Skeletal muscle satellite cell (primary cell): ENCODE measurements at regions not wholly inside any gene's neighbourhood (a gene's known extent, or its start where the extent isn't known, plus 50 kb on each side); places are given as distances from the start of the nearest gene placed in this dataset.

Source experiments
- H3K27me3 ChIP-seq: 2 replicates; pipeline ENCODE4 v1.7.0; 2013; ENCODE audit warnings: low read length; ENCODE audit not compliant: control insufficient read depth, insufficient read depth
- H3K36me3 ChIP-seq: 2 replicates; pipeline ENCODE4 v1.7.0; 2013; ENCODE audit warnings: mild to moderate bottlenecking, control low read depth, low read length; ENCODE audit not compliant: insufficient read depth
- H3K4me1 ChIP-seq: 2 replicates; pipeline ENCODE4 v1.7.0; 2013; ENCODE audit warnings: low read length; ENCODE audit not compliant: control insufficient read depth, insufficient read depth
- H3K4me2 ChIP-seq: 2 replicates; pipeline ENCODE4 v1.7.0; 2013; ENCODE audit warnings: mild to moderate bottlenecking, low read length
- H3K4me3 ChIP-seq: 2 replicates; pipeline ENCODE4 v1.7.0; 2013; ENCODE audit warnings: low read length
- H3K9ac ChIP-seq: 2 replicates; pipeline ENCODE4 v1.7.0; 2013; ENCODE audit warnings: mild to moderate bottlenecking, low read depth, low read length, moderate library complexity
- H3K9me3 ChIP-seq: replicated peaks from 2 replicates; pipeline ENCODE4 v1.7.0; 2013; ENCODE audit warnings: mild to moderate bottlenecking, control low read depth, low read length

GRCh38 chr1:17922833-17923232 is 167.7 kb downstream of the ACTL8 start:
- no peak overlapping the region for H3K4me2 ChIP-seq
- H3K4me3 ChIP-seq: no peak overlapping the region
- no peak overlapping the region for H3K9ac ChIP-seq
- peaks cover 5% of the 10 kb centered on the region for H3K27me3 ChIP-seq
- H3K9me3 ChIP-seq: no peaks in the 10 kb centered on the region
- no peaks in the 10 kb centered on the region for H3K36me3 ChIP-seq
- no peaks in the 10 kb centered on the region for H3K4me1 ChIP-seq

GRCh38 chr1:17923666-17924065 is 168.5 kb downstream of the ACTL8 start:
- H3K36me3 ChIP-seq: no peaks in the 10 kb centered on the region
- no peak overlapping the region for H3K9ac ChIP-seq
- H3K4me1 ChIP-seq: no peaks in the 10 kb centered on the region
- H3K4me2 ChIP-seq: no peak overlapping the region
- H3K4me3 ChIP-seq: no peak overlapping the region
- peaks cover 5% of the 10 kb centered on the region for H3K27me3 ChIP-seq
- no peaks in the 10 kb centered on the region for H3K9me3 ChIP-seq

GRCh38 chr1:17924578-17924977 is 169.4 kb downstream of the ACTL8 start:
- no peak overlapping the region for H3K4me2 ChIP-seq
- no peaks in the 10 kb centered on the region for H3K36me3 ChIP-seq
- no peak overlapping the region for H3K9ac ChIP-seq

GRCh38 chr1:17925290-17926237 is 170.4 kb downstream of the ACTL8 start:
- Histone ChIP-seq H3K36me3 (no peaks in the 10 kb centered on the region), H3K4me2 (no peak overlapping the region), H3K4me3 (no peak overlapping the region), H3K27me3 (peaks cover 5% of the 10 kb centered on the region), H3K9ac (no peak overlapping the region), H3K9me3 (no peaks in the 10 kb centered on the region), H3K4me1 (no peaks in the 10 kb centered on the region)

More at GRCh38 chr1:17924578-17924977, 169.4 kb downstream of the ACTL8 start:
- peaks cover 5% of the 10 kb centered on the region for H3K27me3 ChIP-seq
- no peaks in the 10 kb centered on the region for H3K4me1 ChIP-seq
- no peaks in the 10 kb centered on the region for H3K9me3 ChIP-seq
- H3K4me3 ChIP-seq: no peak overlapping the region

GRCh38 chr1:17926906-17927305 is 171.8 kb downstream of the ACTL8 start:
- Histone ChIP-seq H3K27me3 (peaks cover 5% of the 10 kb centered on the region), H3K4me1 (no peaks in the 10 kb centered on the region), H3K9me3 (no peaks in the 10 kb centered on the region), H3K36me3 (no peaks in the 10 kb centered on the region), H3K9ac (no peak overlapping the region), H3K4me2 (no peak overlapping the region), H3K4me3 (no peak overlapping the region)

- H3K4me3 ChIP-seq: no peak overlapping the region
- no peaks in the 10 kb centered on the region for H3K9me3 ChIP-seq
- no peaks in the 10 kb centered on the region for H3K4me1 ChIP-seq
- H3K9ac ChIP-seq: no peak overlapping the region
- H3K4me2 ChIP-seq: no peak overlapping the region
- H3K27me3 ChIP-seq: peaks cover 5% of the 10 kb centered on the region
- no peaks in the 10 kb centered on the region for H3K36me3 ChIP-seq
Observed at GRCh38 chr1:17927952-17928351, 172.8 kb downstream of the ACTL8 start.

GRCh38 chr1:17929224-17929623 is 174.1 kb downstream of the ACTL8 start:
- no peak overlapping the region for H3K9ac ChIP-seq
- H3K36me3 ChIP-seq: no peaks in the 10 kb centered on the region
- H3K9me3 ChIP-seq: no peaks in the 10 kb centered on the region
- H3K27me3 ChIP-seq: peaks cover 5% of the 10 kb centered on the region
- no peaks in the 10 kb centered on the region for H3K4me1 ChIP-seq
- no peak overlapping the region for H3K4me3 ChIP-seq
- H3K4me2 ChIP-seq: no peak overlapping the region

- Histone ChIP-seq H3K9ac (no peak overlapping the region), H3K9me3 (no peaks in the 10 kb centered on the region)
Observed at GRCh38 chr1:17930635-17931034, 175.5 kb downstream of the ACTL8 start.

GRCh38 chr1:17932164-17932563 is 175.4 kb upstream of the IGSF21 start:
- Histone ChIP-seq H3K4me3 (no peak overlapping the region), H3K36me3 (no peaks in the 10 kb centered on the region), H3K4me2 (no peak overlapping the region), H3K9me3 (no peaks in the 10 kb centered on the region), H3K4me1 (no peaks in the 10 kb centered on the region), H3K9ac (no peak overlapping the region), H3K27me3 (peaks cover 3% of the 10 kb centered on the region)

More at GRCh38 chr1:17930635-17931034, 175.5 kb downstream of the ACTL8 start:
- Histone ChIP-seq H3K4me2 (no peak overlapping the region), H3K4me3 (no peak overlapping the region), H3K36me3 (no peaks in the 10 kb centered on the region), H3K27me3 (peaks cover 5% of the 10 kb centered on the region), H3K4me1 (no peaks in the 10 kb centered on the region)

GRCh38 chr1:17933501-17933900 is 174.1 kb upstream of the IGSF21 start:
- H3K9me3 ChIP-seq: no peaks in the 10 kb centered on the region
- H3K4me3 ChIP-seq: no peak overlapping the region
- no peak overlapping the region for H3K9ac ChIP-seq
- no peaks in the 10 kb centered on the region for H3K4me1 ChIP-seq
- no peaks in the 10 kb centered on the region for H3K27me3 ChIP-seq
- H3K4me2 ChIP-seq: no peak overlapping the region
- H3K36me3 ChIP-seq: no peaks in the 10 kb centered on the region

GRCh38 chr1:17933971-17934370 is 173.6 kb upstream of the IGSF21 start:
- H3K4me3 ChIP-seq: no peak overlapping the region
- no peaks in the 10 kb centered on the region for H3K27me3 ChIP-seq
- H3K9ac ChIP-seq: no peak overlapping the region
- H3K4me2 ChIP-seq: no peak overlapping the region
- no peaks in the 10 kb centered on the region for H3K9me3 ChIP-seq
- H3K36me3 ChIP-seq: no peaks in the 10 kb centered on the region
- H3K4me1 ChIP-seq: no peaks in the 10 kb centered on the region

GRCh38 chr1:17935230-17935629 is 172.4 kb upstream of the IGSF21 start:
- H3K9ac ChIP-seq: no peak overlapping the region
- H3K36me3 ChIP-seq: no peaks in the 10 kb centered on the region
- no peak overlapping the region for H3K4me3 ChIP-seq
- H3K4me1 ChIP-seq: no peaks in the 10 kb centered on the region
- H3K27me3 ChIP-seq: no peaks in the 10 kb centered on the region
- no peaks in the 10 kb centered on the region for H3K9me3 ChIP-seq
- H3K4me2 ChIP-seq: no peak overlapping the region
